Endothelial cell of umbilical vein (primary cell): ENCODE measurements at regions not wholly inside any gene's neighbourhood (a gene's known extent, or its start where the extent isn't known, plus 50 kb on each side); places are given as distances from the start of the nearest gene placed in this dataset.

Experiments used
- BruUV-seq: library from RNA; stranded (reverse); fragments of 400-500 nt; replicated peaks from 2 replicates; lab custom pipeline; 2021; lab: Mats Ljungman, UMichigan
- CTCF ChIA-PET: fragments of 300-600, 350-600 bp; sonication (Branson Sonifier 250); formaldehyde crosslinking; loops from one replicate; lab custom pipeline; 2021; ENCODE audit warnings: antibody characterized with exemption, inconsistent platforms; lab: Charles Lee
- POLR2A ChIA-PET: fragments of 300-600, 350-600 bp; sonication (Branson Sonifier 250); formaldehyde crosslinking; loops from one replicate; lab custom pipeline; 2021; ENCODE audit warnings: antibody characterized with exemption, inconsistent platforms; lab: Charles Lee
- DNase-seq: peaks from one replicate; pipeline ENCODE4 v3.0.0-alpha.2; 2011; ENCODE audit warnings: low read depth, low spot score
- FAIRE-seq: peaks from 2 replicates; lab custom pipeline; 2011; peaks lifted over from hg19 to GRCh38; lab: Jason Lieb, UNC
- H2AFZ ChIP-seq: 2 replicates; pipeline ENCODE4 v1.6.0; 2012; ENCODE audit warnings: low read depth, low read length, control low read depth, inconsistent platforms
- H3K27ac ChIP-seq: 2 replicates; pipeline ENCODE4 v1.5.1; 2011; ENCODE audit warnings: low read depth, mild to moderate bottlenecking, control low read depth, low read length, moderate library complexity; ENCODE audit not compliant: insufficient read depth
- H3K27me3 ChIP-seq, 2 experiments: 2 replicates each; pipeline versions ENCODE4 v1.6.0 to v1.6.1; 2011; ENCODE audit warnings: low read length in 2 of 2, mixed read lengths in 1 of 2; ENCODE audit not compliant: control insufficient read depth in 2 of 2, insufficient read depth in 2 of 2
- H3K36me3 ChIP-seq, 2 experiments: 2 replicates in 1 of 2; 3 replicates in 1 of 2; pipeline ENCODE4 v1.5.1; 2011; ENCODE audit warnings: low read length in 2 of 2, mild to moderate bottlenecking in 1 of 2, moderate library complexity in 1 of 2; ENCODE audit not compliant: control insufficient read depth in 2 of 2, insufficient read depth in 2 of 2; ENCODE audit errors: extremely low read depth in 1 of 2
- H3K4me1 ChIP-seq: 3 replicates; pipeline ENCODE4 v1.5.1; 2011; ENCODE audit warnings: mild to moderate bottlenecking, low read length; ENCODE audit not compliant: control insufficient read depth, insufficient read depth; ENCODE audit errors: extremely low read depth
- H3K4me2 ChIP-seq: 2 replicates; pipeline ENCODE4 v1.6.1; 2011; ENCODE audit warnings: low read length, control low read depth, mixed read lengths; ENCODE audit not compliant: insufficient read depth
- H3K4me3 ChIP-seq, 3 experiments: fragments of 200-600 bp in 1 of 3; sonication (generic), shearing (Covaris generic) in 1 of 3; replicated peaks in 1 of 3; 2 replicates each; pipeline ENCODE4 v1.5.1; 2011 to 2016; ENCODE audit warnings: control low read depth in 3 of 3, low read length in 3 of 3, mild to moderate bottlenecking in 2 of 3, inconsistent platforms in 1 of 3, low read depth in 1 of 3, moderate library complexity in 1 of 3; ENCODE audit not compliant: insufficient read depth in 1 of 3
- H3K79me2 ChIP-seq: 2 replicates; pipeline ENCODE4 v1.6.0; 2012; ENCODE audit warnings: low read length, inconsistent platforms; ENCODE audit not compliant: control insufficient read depth, insufficient read depth
- H3K9ac ChIP-seq: replicated peaks from 2 replicates; pipeline ENCODE3; 2011; ENCODE audit warnings: low read length, control low read depth; ENCODE audit not compliant: insufficient read depth; ENCODE audit errors: extremely low read depth
- H3K9me1 ChIP-seq: replicated peaks from 3 replicates; pipeline ENCODE4 v1.6.0; 2011; ENCODE audit warnings: mild to moderate bottlenecking, low read length; ENCODE audit not compliant: control insufficient read depth, insufficient read depth; ENCODE audit errors: extremely low read depth
- H3K9me3 ChIP-seq: replicated peaks from 2 replicates; pipeline ENCODE4 v1.5.1; 2012; ENCODE audit warnings: low read length, inconsistent platforms; ENCODE audit not compliant: control insufficient read depth, insufficient read depth
- H4K20me1 ChIP-seq: replicated peaks from 2 replicates; pipeline ENCODE3; 2011; ENCODE audit warnings: mild to moderate bottlenecking, low read length; ENCODE audit not compliant: control insufficient read depth, insufficient read depth; ENCODE audit errors: extremely low read depth
- CTCF ChIP-seq, 2 donors: IDR thresholded peaks; 1 replicate in 1 of 2; 2 replicates in 1 of 2; pipeline ENCODE4 v1.5.1; 2011; ENCODE audit warnings: low read length in 2 of 2, mild to moderate bottlenecking in 2 of 2, moderate library complexity in 2 of 2, control low read depth in 1 of 2, inconsistent platforms in 1 of 2, low read depth in 1 of 2; ENCODE audit not compliant: insufficient read depth in 1 of 2; ENCODE audit errors: extremely low read depth in 1 of 2
- EZH2 ChIP-seq: IDR thresholded peaks from 2 replicates; pipeline ENCODE4 v1.6.1; 2012; ENCODE audit warnings: borderline replicate concordance, low read depth, mild to moderate bottlenecking, moderate library complexity, low read length, inconsistent platforms; ENCODE audit not compliant: severe bottlenecking
- FOS ChIP-seq: IDR thresholded peaks from 2 replicates; pipeline ENCODE4 v1.6.1; 2011; ENCODE audit warnings: mild to moderate bottlenecking, low read length, moderate library complexity, borderline replicate concordance; ENCODE audit not compliant: insufficient read depth
- GATA2 ChIP-seq: IDR thresholded peaks from 2 replicates; pipeline ENCODE4 v1.7.0; 2011; ENCODE audit warnings: low read depth, mild to moderate bottlenecking, moderate library complexity, mixed read lengths, low read length; ENCODE audit not compliant: insufficient read length, insufficient read depth
- JUN ChIP-seq: IDR thresholded peaks from 2 replicates; pipeline ENCODE4 v1.6.1; 2011; ENCODE audit warnings: borderline replicate concordance, low read depth; ENCODE audit not compliant: insufficient read length, insufficient read depth
- MAX ChIP-seq: IDR thresholded peaks from 2 replicates; pipeline ENCODE4 v1.6.1; 2011; ENCODE audit not compliant: insufficient read depth, insufficient read length
- MYC ChIP-seq: IDR thresholded peaks from one replicate; pipeline ENCODE4 v1.6.1; 2011; ENCODE audit warnings: mild to moderate bottlenecking, low read depth, low read length
- POLR2A ChIP-seq: IDR thresholded peaks from 2 replicates; pipeline ENCODE4 v1.6.1; 2012; ENCODE audit warnings: low read depth, mild to moderate bottlenecking, control low read depth, low read length
- POLR2AphosphoS5 ChIP-seq: IDR thresholded peaks from 2 replicates; pipeline ENCODE4 v1.6.1; 2012; ENCODE audit warnings: low read depth, mild to moderate bottlenecking, control low read depth, low read length, moderate library complexity; ENCODE audit not compliant: insufficient read depth
- dilution Hi-C: fragments of 300-500 bp; cut with MboI; formaldehyde crosslinking; loops from one replicate; pipeline ENCODE4 v1.15.0; 2019; ENCODE audit warnings: low sequenced_read_pairs; ENCODE audit not compliant: extremely low pct_ligation_motif_present
- intact Hi-C: fragments of 100-400 bp; cut with micrococcal nuclease; formaldehyde crosslinking; loops from one replicate; pipeline ENCODE4 v1.10.0; 2022

GRCh38 chr3:115324056-115324455 is 177.0 kb upstream of the ZBTB20 start:
- H4K20me1 ChIP-seq, result no peaks in the 10 kb centered on the region
- ChIA-PET CTCF (no interaction called here), POLR2A (no interaction called here)
- H3K4me1 ChIP-seq, result peaks cover 13% of the 10 kb centered on the region
- H2AFZ ChIP-seq, result no peak overlapping the region
- H3K27me3 ChIP-seq, result no peaks in the 10 kb centered on the region
- H3K9ac ChIP-seq, result no peak overlapping the region
- H3K36me3 ChIP-seq, result no peaks in the 10 kb centered on the region
- BruUV-seq, result no TSS peak
- DNase-seq (no peak), FAIRE-seq (no peak)
- no peak overlapping the region for H3K27ac ChIP-seq
- no peak overlapping the region for H3K4me3 ChIP-seq
- H3K79me2 ChIP-seq, result no peaks in the 10 kb centered on the region
- dilution Hi-C loops, result no loop called here
- no peak overlapping the region for H3K4me2 ChIP-seq
- intact Hi-C loops, result loop anchor here (5.0 kb wide), 1 partner anchor 77 kb away; no protein-coding TSS in a partner anchor
- TF ChIP-seq MYC (no peak), POLR2AphosphoS5 (no peak), MAX (no peak), FOS (no peak), POLR2A (no peak), EZH2 (no peak), GATA2 (no peak), CTCF (IDR thresholded peaks at IDR 0.05; ENCODE audit: extremely low read depth in 1 of 2, insufficient read depth in 1 of 2, low read depth in 1 of 2, low read length in 2 of 2) (no peak), JUN (no peak)
- no peaks in the 10 kb centered on the region for H3K9me1 ChIP-seq
- no peaks in the 10 kb centered on the region for H3K9me3 ChIP-seq
